SK-N-SH (cell line): ENCODE measurements at regions not wholly inside any gene's neighbourhood (a gene's known extent, or its start where the extent isn't known, plus 50 kb on each side); places are given as distances from the start of the nearest gene placed in this dataset.

Experiments used
- CTCF ChIA-PET: fragments of 300-600, 350-600 bp; formaldehyde crosslinking; extraction: SDS; loops from one replicate; lab custom pipeline; 2021; lab: Yijun Ruan, JAX
- POLR2A ChIA-PET: fragments of 350-600 bp; sonication (Branson Sonifier 250); formaldehyde crosslinking; extraction: SDS; loops from one replicate; lab custom pipeline; 2020; ENCODE audit warnings: antibody characterized with exemption, inconsistent platforms; lab: Yijun Ruan, JAX
- DNase-seq: peaks from one replicate; pipeline ENCODE4 v3.0.0; 2012
- H2AFZ ChIP-seq: fragments of 200-600 bp; sonication (generic); 2 replicates; pipeline ENCODE4 v1.8.1; 2016; ENCODE audit warnings: antibody characterized with exemption, mild to moderate bottlenecking, low read depth
- H3F3A ChIP-seq: fragments of 200-600 bp; sonication (generic); replicated peaks from 2 replicates; pipeline ENCODE3; 2016; ENCODE audit warnings: antibody characterized with exemption, mild to moderate bottlenecking; ENCODE audit not compliant: insufficient read depth
- H3K27ac ChIP-seq, 2 experiments: fragments of 200-500 bp in 1 of 2; fragments of 200-600 bp in 1 of 2; sonication (Bioruptor generic) in 1 of 2; sonication (generic), shearing (Covaris generic) in 1 of 2; 2 replicates each; pipeline versions ENCODE4 v1.5.1 to v1.6.1; 2014 to 2016; ENCODE audit warnings: low read depth in 2 of 2, inconsistent platforms in 1 of 2, low read length in 1 of 2, mild to moderate bottlenecking in 1 of 2, mixed read lengths in 1 of 2
- H3K27me3 ChIP-seq: fragments of 200-600 bp; sonication (generic), shearing (Covaris generic); 2 replicates; pipeline ENCODE4 v1.6.1; 2016; ENCODE audit warnings: mixed run types; ENCODE audit not compliant: insufficient read depth
- H3K36me3 ChIP-seq, 2 experiments: fragments of 200-500 bp in 1 of 2; fragments of 200-600 bp in 1 of 2; sonication (Bioruptor generic) in 1 of 2; sonication (generic) in 1 of 2; replicated peaks in 1 of 2; 2 replicates each; pipeline versions ENCODE3 to v1.5.1; 2014 to 2016; ENCODE audit warnings: low read length in 1 of 2, mild to moderate bottlenecking in 1 of 2; ENCODE audit not compliant: insufficient read depth in 2 of 2, control insufficient read depth in 1 of 2
- H3K4me1 ChIP-seq, 2 experiments: fragments of 200-500 bp in 1 of 2; fragments of 200-600 bp in 1 of 2; sonication (Bioruptor generic) in 1 of 2; sonication (generic), shearing (Covaris generic) in 1 of 2; 2 replicates each; pipeline versions ENCODE4 v1.5.1 to v1.6.1; 2014 to 2016; ENCODE audit warnings: low read depth in 1 of 2, low read length in 1 of 2, mixed run types in 1 of 2; ENCODE audit not compliant: insufficient read depth in 2 of 2, control insufficient read depth in 1 of 2
- H3K4me2 ChIP-seq: fragments of 200-600 bp; sonication (generic), shearing (Covaris generic); 2 replicates; pipeline ENCODE4 v1.6.1; 2017; ENCODE audit warnings: mixed run types
- H3K4me3 ChIP-seq, 2 experiments: fragments of 200-500 bp in 1 of 2; fragments of 200-600 bp in 1 of 2; sonication (Bioruptor generic) in 1 of 2; sonication (generic), shearing (Covaris generic) in 1 of 2; 2 replicates each; pipeline versions ENCODE4 v1.5.1 to v1.8.1; 2014 to 2016; ENCODE audit warnings: low read depth in 2 of 2, inconsistent platforms in 1 of 2, low read length in 1 of 2, mild to moderate bottlenecking in 1 of 2, mixed read lengths in 1 of 2, moderate library complexity in 1 of 2
- H3K79me2 ChIP-seq: fragments of 200-600 bp; sonication (generic); 2 replicates; pipeline ENCODE4 v1.8.1; 2017; ENCODE audit warnings: mild to moderate bottlenecking; ENCODE audit not compliant: insufficient read depth
- H3K9ac ChIP-seq: fragments of 200-600 bp; sonication (generic); 2 replicates; pipeline ENCODE4 v1.6.1; 2017; ENCODE audit warnings: mixed run types
- H3K9me2 ChIP-seq: fragments of 200-600 bp; sonication (generic); 2 replicates; pipeline ENCODE4 v1.6.1; 2017; ENCODE audit warnings: mixed run types
- H3K9me3 ChIP-seq: fragments of 200-600 bp; sonication (generic); 2 replicates; pipeline ENCODE4 v1.6.1; 2017; ENCODE audit warnings: mixed run types, mild to moderate bottlenecking, moderate library complexity
- H4K20me1 ChIP-seq: fragments of 200-600 bp; sonication (generic); 2 replicates; pipeline ENCODE4 v1.6.1; 2017; ENCODE audit warnings: mild to moderate bottlenecking, mixed run types; ENCODE audit not compliant: insufficient read depth
- ELF1 ChIP-seq: IDR thresholded peaks from 2 replicates; pipeline ENCODE4 v1.4.0; 2012
- EP300 ChIP-seq, 2 experiments: IDR thresholded peaks; 2 replicates each; pipeline versions ENCODE4 v1.4.0 to v1.6.1; 2012; ENCODE audit warnings: borderline replicate concordance in 1 of 2, low read depth in 1 of 2, low read length in 1 of 2
- FOSL2 ChIP-seq: IDR thresholded peaks from 2 replicates; pipeline ENCODE4 v1.4.0; 2012; ENCODE audit warnings: low read depth, mild to moderate bottlenecking, moderate library complexity, borderline replicate concordance
- FOXJ3 ChIP-seq: sonication (generic); formaldehyde crosslinking; IDR thresholded peaks from 2 replicates; pipeline ENCODE4 v1.5.1; 2020; ENCODE audit warnings: mild to moderate bottlenecking, missing genetic modification reagents
- GABPA ChIP-seq: IDR thresholded peaks from 2 replicates; pipeline ENCODE4 v1.4.0; 2012; ENCODE audit warnings: low read depth, mild to moderate bottlenecking
- GATA2 ChIP-seq: sonication (generic); formaldehyde crosslinking; IDR thresholded peaks from 2 replicates; pipeline ENCODE4 v1.5.0; 2020; ENCODE audit warnings: mild to moderate bottlenecking, missing genetic modification reagents
- JUND ChIP-seq: IDR thresholded peaks from 2 replicates; pipeline ENCODE4 v1.4.0; 2012
- MXI1 ChIP-seq: IDR thresholded peaks from 2 replicates; pipeline ENCODE4 v1.6.1; 2012; ENCODE audit warnings: mild to moderate bottlenecking, low read depth, low read length, improper control_type of control experiment
- NRF1 ChIP-seq: IDR thresholded peaks from 2 replicates; pipeline ENCODE4 v1.6.1; 2012; ENCODE audit warnings: low read depth, mild to moderate bottlenecking, low read length
- POLR2AphosphoS5 ChIP-seq: IDR thresholded peaks from 2 replicates; pipeline ENCODE4 v1.6.1; 2012; ENCODE audit warnings: low read depth, low read length
- RXRA ChIP-seq: IDR thresholded peaks from 2 replicates; pipeline ENCODE4 v1.4.0; 2012; ENCODE audit warnings: low read depth, mild to moderate bottlenecking, borderline replicate concordance
- TAF1 ChIP-seq: IDR thresholded peaks from 2 replicates; pipeline ENCODE4 v1.6.1; 2012; ENCODE audit warnings: low read depth, mild to moderate bottlenecking, low read length, moderate library complexity, borderline replicate concordance
- TCF12 ChIP-seq: IDR thresholded peaks from 2 replicates; pipeline ENCODE4 v1.4.0; 2012
- TEAD4 ChIP-seq: IDR thresholded peaks from 2 replicates; pipeline ENCODE4 v1.4.0; 2012; ENCODE audit warnings: mild to moderate bottlenecking, borderline replicate concordance; ENCODE audit not compliant: insufficient read depth
- USF1 ChIP-seq: IDR thresholded peaks from 2 replicates; pipeline ENCODE4 v1.4.0; 2012; ENCODE audit warnings: low read depth, borderline replicate concordance
- WGBS: methylation state at CpG from one replicate; pipeline ENCODE4 v1.1.6; 2017; ENCODE audit warnings: low lambda C conversion rate; 5-methylcytosine and 5-hydroxymethylcytosine counted together
- TF ChIP-seq, protein P1 (sequence below): fragments of 200-600 bp; sonication (generic); IDR thresholded peaks from 2 replicates; pipeline ENCODE4 v1.6.1; 2017; ENCODE audit warnings: antibody characterized with exemption, mild to moderate bottlenecking, moderate library complexity
- TF ChIP-seq, protein P2 (sequence below): IDR thresholded peaks from 2 replicates; pipeline ENCODE4 v1.6.1; 2012; ENCODE audit warnings: mild to moderate bottlenecking, low read depth, low read length, moderate library complexity
- TF ChIP-seq, protein P3 (sequence below): IDR thresholded peaks from 2 replicates; pipeline ENCODE4; 2012
- TF ChIP-seq, protein P4 (sequence below): fragments of 150-350 bp; IDR thresholded peaks from 2 replicates; pipeline ENCODE4 v1.6.1; 2016; ENCODE audit warnings: mild to moderate bottlenecking, low read depth, low read length

DNA sequence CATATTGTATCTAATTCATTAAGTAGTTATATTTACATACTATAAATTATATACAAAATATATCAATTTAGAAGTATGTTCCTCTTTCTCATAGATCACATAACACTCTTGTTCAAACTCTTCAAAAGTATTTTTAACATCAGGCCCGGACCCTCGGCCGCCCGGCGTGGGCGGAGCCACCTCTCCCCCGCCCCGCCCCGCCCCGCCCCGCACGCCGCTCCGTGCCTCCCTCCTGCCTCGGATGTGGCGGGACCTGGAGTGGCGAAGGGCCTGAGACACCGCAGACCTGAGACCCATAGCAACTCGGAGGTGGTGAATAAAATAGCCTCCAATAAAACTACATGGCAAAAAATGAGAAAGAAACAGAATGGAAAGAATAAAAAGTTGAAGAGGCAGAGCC is 105.9 kb upstream of the BDNF start:
- no peak for TF ChIP-seq GABPA
- TF ChIP-seq POLR2AphosphoS5, result no peak
- no peak for TF ChIP-seq EP300 (IDR thresholded peaks at IDR 0.05; ENCODE audit: borderline replicate concordance in 1 of 2, low read depth in 1 of 2, low read length in 1 of 2)
- TF ChIP-seq FOSL2, result no peak
- no peak for TF ChIP-seq RXRA
- no peak for TF ChIP-seq MXI1
- TF ChIP-seq GATA2, result no peak
- TF ChIP-seq, protein P1, sequence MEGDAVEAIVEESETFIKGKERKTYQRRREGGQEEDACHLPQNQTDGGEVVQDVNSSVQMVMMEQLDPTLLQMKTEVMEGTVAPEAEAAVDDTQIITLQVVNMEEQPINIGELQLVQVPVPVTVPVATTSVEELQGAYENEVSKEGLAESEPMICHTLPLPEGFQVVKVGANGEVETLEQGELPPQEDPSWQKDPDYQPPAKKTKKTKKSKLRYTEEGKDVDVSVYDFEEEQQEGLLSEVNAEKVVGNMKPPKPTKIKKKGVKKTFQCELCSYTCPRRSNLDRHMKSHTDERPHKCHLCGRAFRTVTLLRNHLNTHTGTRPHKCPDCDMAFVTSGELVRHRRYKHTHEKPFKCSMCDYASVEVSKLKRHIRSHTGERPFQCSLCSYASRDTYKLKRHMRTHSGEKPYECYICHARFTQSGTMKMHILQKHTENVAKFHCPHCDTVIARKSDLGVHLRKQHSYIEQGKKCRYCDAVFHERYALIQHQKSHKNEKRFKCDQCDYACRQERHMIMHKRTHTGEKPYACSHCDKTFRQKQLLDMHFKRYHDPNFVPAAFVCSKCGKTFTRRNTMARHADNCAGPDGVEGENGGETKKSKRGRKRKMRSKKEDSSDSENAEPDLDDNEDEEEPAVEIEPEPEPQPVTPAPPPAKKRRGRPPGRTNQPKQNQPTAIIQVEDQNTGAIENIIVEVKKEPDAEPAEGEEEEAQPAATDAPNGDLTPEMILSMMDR, result no peak
- TF ChIP-seq JUND, result no peak
- TF ChIP-seq NRF1, result no peak
- TF ChIP-seq, protein P2, sequence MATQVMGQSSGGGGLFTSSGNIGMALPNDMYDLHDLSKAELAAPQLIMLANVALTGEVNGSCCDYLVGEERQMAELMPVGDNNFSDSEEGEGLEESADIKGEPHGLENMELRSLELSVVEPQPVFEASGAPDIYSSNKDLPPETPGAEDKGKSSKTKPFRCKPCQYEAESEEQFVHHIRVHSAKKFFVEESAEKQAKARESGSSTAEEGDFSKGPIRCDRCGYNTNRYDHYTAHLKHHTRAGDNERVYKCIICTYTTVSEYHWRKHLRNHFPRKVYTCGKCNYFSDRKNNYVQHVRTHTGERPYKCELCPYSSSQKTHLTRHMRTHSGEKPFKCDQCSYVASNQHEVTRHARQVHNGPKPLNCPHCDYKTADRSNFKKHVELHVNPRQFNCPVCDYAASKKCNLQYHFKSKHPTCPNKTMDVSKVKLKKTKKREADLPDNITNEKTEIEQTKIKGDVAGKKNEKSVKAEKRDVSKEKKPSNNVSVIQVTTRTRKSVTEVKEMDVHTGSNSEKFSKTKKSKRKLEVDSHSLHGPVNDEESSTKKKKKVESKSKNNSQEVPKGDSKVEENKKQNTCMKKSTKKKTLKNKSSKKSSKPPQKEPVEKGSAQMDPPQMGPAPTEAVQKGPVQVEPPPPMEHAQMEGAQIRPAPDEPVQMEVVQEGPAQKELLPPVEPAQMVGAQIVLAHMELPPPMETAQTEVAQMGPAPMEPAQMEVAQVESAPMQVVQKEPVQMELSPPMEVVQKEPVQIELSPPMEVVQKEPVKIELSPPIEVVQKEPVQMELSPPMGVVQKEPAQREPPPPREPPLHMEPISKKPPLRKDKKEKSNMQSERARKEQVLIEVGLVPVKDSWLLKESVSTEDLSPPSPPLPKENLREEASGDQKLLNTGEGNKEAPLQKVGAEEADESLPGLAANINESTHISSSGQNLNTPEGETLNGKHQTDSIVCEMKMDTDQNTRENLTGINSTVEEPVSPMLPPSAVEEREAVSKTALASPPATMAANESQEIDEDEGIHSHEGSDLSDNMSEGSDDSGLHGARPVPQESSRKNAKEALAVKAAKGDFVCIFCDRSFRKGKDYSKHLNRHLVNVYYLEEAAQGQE, result no peak
- no peak for TF ChIP-seq TEAD4
- no peak for TF ChIP-seq TCF12
- no peak for TF ChIP-seq TAF1
- TF ChIP-seq, protein P3, sequence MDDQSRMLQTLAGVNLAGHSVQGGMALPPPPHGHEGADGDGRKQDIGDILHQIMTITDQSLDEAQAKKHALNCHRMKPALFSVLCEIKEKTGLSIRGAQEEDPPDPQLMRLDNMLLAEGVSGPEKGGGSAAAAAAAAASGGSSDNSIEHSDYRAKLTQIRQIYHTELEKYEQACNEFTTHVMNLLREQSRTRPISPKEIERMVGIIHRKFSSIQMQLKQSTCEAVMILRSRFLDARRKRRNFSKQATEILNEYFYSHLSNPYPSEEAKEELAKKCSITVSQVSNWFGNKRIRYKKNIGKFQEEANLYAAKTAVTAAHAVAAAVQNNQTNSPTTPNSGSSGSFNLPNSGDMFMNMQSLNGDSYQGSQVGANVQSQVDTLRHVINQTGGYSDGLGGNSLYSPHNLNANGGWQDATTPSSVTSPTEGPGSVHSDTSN, result no peak
- TF ChIP-seq USF1, result no peak
- no peak for TF ChIP-seq ELF1
- TF ChIP-seq, protein P4, sequence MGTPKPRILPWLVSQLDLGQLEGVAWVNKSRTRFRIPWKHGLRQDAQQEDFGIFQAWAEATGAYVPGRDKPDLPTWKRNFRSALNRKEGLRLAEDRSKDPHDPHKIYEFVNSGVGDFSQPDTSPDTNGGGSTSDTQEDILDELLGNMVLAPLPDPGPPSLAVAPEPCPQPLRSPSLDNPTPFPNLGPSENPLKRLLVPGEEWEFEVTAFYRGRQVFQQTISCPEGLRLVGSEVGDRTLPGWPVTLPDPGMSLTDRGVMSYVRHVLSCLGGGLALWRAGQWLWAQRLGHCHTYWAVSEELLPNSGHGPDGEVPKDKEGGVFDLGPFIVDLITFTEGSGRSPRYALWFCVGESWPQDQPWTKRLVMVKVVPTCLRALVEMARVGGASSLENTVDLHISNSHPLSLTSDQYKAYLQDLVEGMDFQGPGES, result no peak
- no peak for TF ChIP-seq FOXJ3 (CRISPR knock-in tag)
- Histone ChIP-seq H4K20me1 (no peaks in the 10 kb centered on the region), H3K9me2 (no peaks in the 10 kb centered on the region), H3K79me2 (no peaks in the 10 kb centered on the region), H3K36me3 (no peaks in the 10 kb centered on the region), H3K9ac (no peak overlapping the region), H3F3A (no peaks in the 10 kb centered on the region), H3K4me1 (no peaks in the 10 kb centered on the region), H3K27ac (no peak overlapping the region), H3K27me3 (no peaks in the 10 kb centered on the region), H3K4me2 (no peak overlapping the region), H2AFZ (no peak overlapping the region), H3K4me3 (no peak overlapping the region), H3K9me3 (no peaks in the 10 kb centered on the region)
- POLR2A ChIA-PET, result no interaction called here
- DNase-seq, result no peak
- WGBS, result 60% methylated on average over 19 of the region's 19 CpGs
- CTCF ChIA-PET, result no interaction called here
